ENCODE measurements at regions not wholly inside any gene's neighbourhood (a gene's known extent, or its start where the extent isn't known, plus 50 kb on each side); places are given as distances from the start of the nearest gene placed in this dataset.

GRCh38 chr4:17155486-17155885 lies 257.0 kb upstream of the LDB2 start:
- Mint-ChIP-seq H3K4me1 (ENCODE audit: low read depth) (peaks cover 9% of the 10 kb centered on the region), H3K9me3 (ENCODE audit: insufficient read depth) (peaks cover 6% of the 10 kb centered on the region), H3K36me3 (ENCODE audit: low read depth) (peaks cover 4% of the 10 kb centered on the region), H3K27me3 (ENCODE audit: low read depth) (peaks cover 9% of the 10 kb centered on the region), H3K4me3 (no peak overlapping the region), H3K27ac (no peak overlapping the region)
- CTCF ChIA-PET, result no interaction called here
- ATAC-seq (no peak), DNase-seq (no peak)
- POLR2A ChIA-PET, result no interaction called here

GRCh38 chr4:17153572-17153971 lies 255.1 kb upstream of the LDB2 start:
- no peaks in the 10 kb centered on the region for H3K9me3 Mint-ChIP-seq (ENCODE audit: insufficient read depth)
- no peak overlapping the region for H3K4me3 Mint-ChIP-seq
- DNase-seq, result no peak
- H3K27ac Mint-ChIP-seq, result no peak overlapping the region
- ATAC-seq, result no peak
- H3K27me3 Mint-ChIP-seq (ENCODE audit: low read depth), result peaks cover 7% of the 10 kb centered on the region
- CTCF ChIA-PET, result no interaction called here
- H3K4me1 Mint-ChIP-seq (ENCODE audit: low read depth), result no peaks in the 10 kb centered on the region
- POLR2A ChIA-PET, result no interaction called here
- H3K36me3 Mint-ChIP-seq (ENCODE audit: low read depth), result no peaks in the 10 kb centered on the region

- Mint-ChIP-seq H3K27ac (no peak overlapping the region), H3K4me3 (no peak overlapping the region), H3K9me3 (ENCODE audit: insufficient read depth) (no peaks in the 10 kb centered on the region), H3K4me1 (ENCODE audit: low read depth) (no peaks in the 10 kb centered on the region), H3K27me3 (ENCODE audit: low read depth) (peaks cover 4% of the 10 kb centered on the region), H3K36me3 (ENCODE audit: low read depth) (no peaks in the 10 kb centered on the region)
- CTCF ChIA-PET, result no interaction called here
- no peak for DNase-seq
- ATAC-seq, result no peak
- POLR2A ChIA-PET, result no interaction called here
Observed at GRCh38 chr4:17152941-17153540, 254.6 kb upstream of the LDB2 start.

DNA sequence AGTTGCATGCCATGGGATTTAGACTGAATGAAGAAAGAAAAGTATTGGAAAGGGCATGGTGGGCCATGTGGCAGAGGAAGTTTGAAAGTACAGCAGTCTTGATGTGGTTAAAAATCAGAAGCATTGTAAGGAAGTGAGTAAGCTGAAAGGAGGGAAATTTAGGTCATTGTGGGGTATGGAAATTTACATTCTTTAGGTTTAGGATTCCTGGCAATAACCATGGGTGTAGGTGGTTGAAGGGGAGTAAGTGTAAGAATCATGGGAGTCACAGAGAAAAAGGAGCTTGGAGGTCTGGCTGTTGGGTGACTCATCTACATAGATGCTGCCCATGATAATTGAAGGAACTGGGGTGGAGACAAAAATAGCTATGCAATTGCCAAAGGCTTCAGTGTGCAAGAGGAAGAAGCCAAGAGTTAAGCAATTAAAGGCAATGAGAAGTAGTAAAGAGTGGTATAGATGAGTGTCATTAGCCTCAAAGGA lies 243.8 kb upstream of the LDB2 start:
- ChIA-PET POLR2A (no interaction called here), CTCF (no interaction called here)
- H3K36me3 Mint-ChIP-seq (ENCODE audit: low read depth), result no peaks in the 10 kb centered on the region
- H3K27me3 Mint-ChIP-seq (ENCODE audit: low read depth), result no peaks in the 10 kb centered on the region
- H3K9me3 Mint-ChIP-seq (ENCODE audit: insufficient read depth), result peaks cover 9% of the 10 kb centered on the region
- ATAC-seq (no peak), DNase-seq (no peak)
- H3K4me1 Mint-ChIP-seq (ENCODE audit: low read depth), result no peaks in the 10 kb centered on the region
- H3K4me3 Mint-ChIP-seq, result no peak overlapping the region
- no peak overlapping the region for H3K27ac Mint-ChIP-seq

DNA sequence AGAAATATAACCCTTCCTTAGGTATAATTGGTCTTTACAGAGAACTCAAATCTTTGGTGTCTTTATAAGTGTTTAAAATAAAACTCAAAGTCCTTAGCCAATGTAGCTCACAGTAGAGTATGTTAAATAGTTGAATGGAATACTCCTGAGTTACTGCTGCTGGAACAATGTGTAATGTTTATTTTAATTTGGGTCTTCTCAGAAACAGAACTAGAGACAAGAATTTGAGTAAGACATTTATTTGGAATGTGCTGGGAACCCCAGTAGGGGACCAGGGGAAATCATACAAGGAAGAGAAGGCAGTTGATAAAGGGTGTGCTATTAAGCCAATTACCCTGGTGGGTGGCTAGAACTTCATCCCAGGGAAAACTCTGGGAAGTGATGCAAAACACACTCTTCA lies 240.4 kb upstream of the LDB2 start:
- H3K9me3 Mint-ChIP-seq (ENCODE audit: insufficient read depth), result peaks cover 9% of the 10 kb centered on the region
- no peaks in the 10 kb centered on the region for H3K36me3 Mint-ChIP-seq (ENCODE audit: low read depth)
- H3K27ac Mint-ChIP-seq, result no peak overlapping the region
- ChIA-PET POLR2A (no interaction called here), CTCF (no interaction called here)
- H3K4me3 Mint-ChIP-seq, result no peak overlapping the region
- no peaks in the 10 kb centered on the region for H3K4me1 Mint-ChIP-seq (ENCODE audit: low read depth)
- no peak for DNase-seq
- H3K27me3 Mint-ChIP-seq (ENCODE audit: low read depth), result peaks cover 5% of the 10 kb centered on the region
- no peak for ATAC-seq

GRCh38 chr4:17134565-17134964 lies 236.1 kb upstream of the LDB2 start:
- ATAC-seq (no peak), DNase-seq (no peak)
- Mint-ChIP-seq H3K4me3 (no peak overlapping the region), H3K36me3 (ENCODE audit: low read depth) (no peaks in the 10 kb centered on the region), H3K4me1 (ENCODE audit: low read depth) (no peaks in the 10 kb centered on the region), H3K27me3 (ENCODE audit: low read depth) (peaks cover 5% of the 10 kb centered on the region), H3K27ac (no peak overlapping the region), H3K9me3 (ENCODE audit: insufficient read depth) (peaks cover 7% of the 10 kb centered on the region)
- CTCF ChIA-PET, result no interaction called here
- POLR2A ChIA-PET, result no interaction called here

- DNase-seq (no peak), ATAC-seq (no peak)
- H3K4me3 Mint-ChIP-seq, result no peak overlapping the region
- POLR2A ChIA-PET, result no interaction called here
- H3K36me3 Mint-ChIP-seq (ENCODE audit: low read depth), result no peaks in the 10 kb centered on the region
- CTCF ChIA-PET, result no interaction called here
- H3K27me3 Mint-ChIP-seq (ENCODE audit: low read depth), result peaks cover 5% of the 10 kb centered on the region
- H3K4me1 Mint-ChIP-seq (ENCODE audit: low read depth), result no peaks in the 10 kb centered on the region
- H3K9me3 Mint-ChIP-seq (ENCODE audit: insufficient read depth), result peaks cover 6% of the 10 kb centered on the region
- H3K27ac Mint-ChIP-seq, result no peak overlapping the region
Observed at GRCh38 chr4:17134100-17134499, 235.7 kb upstream of the LDB2 start.

GRCh38 chr4:17132226-17132625 lies 233.8 kb upstream of the LDB2 start:
- POLR2A ChIA-PET, result no interaction called here
- H3K4me3 Mint-ChIP-seq, result no peak overlapping the region
- H3K9me3 Mint-ChIP-seq (ENCODE audit: insufficient read depth), result no peaks in the 10 kb centered on the region
- DNase-seq, result no peak
- H3K4me1 Mint-ChIP-seq (ENCODE audit: low read depth), result no peaks in the 10 kb centered on the region
- CTCF ChIA-PET, result interaction anchor here (0.6 kb wide), 1 partner anchor 192 kb away, joined by 3 read pairs; no protein-coding TSS in a partner anchor
- no peak overlapping the region for H3K27ac Mint-ChIP-seq
- no peaks in the 10 kb centered on the region for H3K36me3 Mint-ChIP-seq (ENCODE audit: low read depth)
- no peak for ATAC-seq
- peaks cover 5% of the 10 kb centered on the region for H3K27me3 Mint-ChIP-seq (ENCODE audit: low read depth)

- no peaks in the 10 kb centered on the region for H3K4me1 Mint-ChIP-seq (ENCODE audit: low read depth)
- no peaks in the 10 kb centered on the region for H3K36me3 Mint-ChIP-seq (ENCODE audit: low read depth)
- no peaks in the 10 kb centered on the region for H3K9me3 Mint-ChIP-seq (ENCODE audit: insufficient read depth)
- no peak overlapping the region for H3K27ac Mint-ChIP-seq
- H3K4me3 Mint-ChIP-seq, result no peak overlapping the region
- DNase-seq (no peak), ATAC-seq (no peak)
- H3K27me3 Mint-ChIP-seq (ENCODE audit: low read depth), result no peaks in the 10 kb centered on the region
- ChIA-PET CTCF (no interaction called here), POLR2A (no interaction called here)
Observed at GRCh38 chr4:17128268-17128667, 229.8 kb upstream of the LDB2 start.

- ATAC-seq, result no peak
- DNase-seq, result no peak
- no peak overlapping the region for H3K4me3 Mint-ChIP-seq
- H3K27ac Mint-ChIP-seq, result no peak overlapping the region
- POLR2A ChIA-PET, result no interaction called here
- CTCF ChIA-PET, result no interaction called here
- H3K36me3 Mint-ChIP-seq (ENCODE audit: low read depth), result no peaks in the 10 kb centered on the region
- no peaks in the 10 kb centered on the region for H3K9me3 Mint-ChIP-seq (ENCODE audit: insufficient read depth)
- H3K4me1 Mint-ChIP-seq (ENCODE audit: low read depth), result no peaks in the 10 kb centered on the region
- no peaks in the 10 kb centered on the region for H3K27me3 Mint-ChIP-seq (ENCODE audit: low read depth)
Observed at GRCh38 chr4:17126321-17126966, 228.0 kb upstream of the LDB2 start.

GRCh38 chr4:17124767-17125166 lies 226.3 kb upstream of the LDB2 start:
- POLR2A ChIA-PET, result no interaction called here
- Mint-ChIP-seq H3K9me3 (ENCODE audit: insufficient read depth) (no peaks in the 10 kb centered on the region), H3K4me3 (no peak overlapping the region), H3K27ac (no peak overlapping the region), H3K4me1 (ENCODE audit: low read depth) (no peaks in the 10 kb centered on the region), H3K36me3 (ENCODE audit: low read depth) (no peaks in the 10 kb centered on the region), H3K27me3 (ENCODE audit: low read depth) (no peaks in the 10 kb centered on the region)
- no peak for ATAC-seq
- DNase-seq, result no peak
- CTCF ChIA-PET, result no interaction called here

GRCh38 chr4:17120761-17121160 lies 222.3 kb upstream of the LDB2 start:
- Mint-ChIP-seq H3K4me3 (no peak overlapping the region), H3K9me3 (ENCODE audit: insufficient read depth) (no peaks in the 10 kb centered on the region), H3K27me3 (ENCODE audit: low read depth) (peaks cover 5% of the 10 kb centered on the region), H3K27ac (no peak overlapping the region), H3K4me1 (ENCODE audit: low read depth) (no peaks in the 10 kb centered on the region), H3K36me3 (ENCODE audit: low read depth) (no peaks in the 10 kb centered on the region)
- POLR2A ChIA-PET, result no interaction called here
- no peak for ATAC-seq
- CTCF ChIA-PET, result no interaction called here
- DNase-seq, result no peak

GRCh38 chr4:17117746-17118145 lies 219.3 kb upstream of the LDB2 start:
- no peaks in the 10 kb centered on the region for H3K36me3 Mint-ChIP-seq (ENCODE audit: low read depth)
- no peak overlapping the region for H3K4me3 Mint-ChIP-seq
- ATAC-seq (no peak), DNase-seq (no peak)
- CTCF ChIA-PET, result no interaction called here
- H3K27me3 Mint-ChIP-seq (ENCODE audit: low read depth), result peaks cover 5% of the 10 kb centered on the region
- no peaks in the 10 kb centered on the region for H3K9me3 Mint-ChIP-seq (ENCODE audit: insufficient read depth)
- no peak overlapping the region for H3K27ac Mint-ChIP-seq
- POLR2A ChIA-PET, result no interaction called here
- no peaks in the 10 kb centered on the region for H3K4me1 Mint-ChIP-seq (ENCODE audit: low read depth)

All from activated CD8-positive, alpha-beta T cell treated with anti-CD3 and anti-CD28 coated beads, Interleukin-2, amount 10 ng/mL, durations not matched to agents 7 days and 5 days (primary cell).